SU-DHL-6 (cell line): ENCODE measurements at regions not wholly inside any gene's neighbourhood (a gene's known extent, or its start where the extent isn't known, plus 50 kb on each side); places are given as distances from the start of the nearest gene placed in this dataset.

Experiments used
- H2AFZ ChIP-seq: fragments of 200-600 bp; sonication (generic); 2 replicates; pipeline ENCODE4 v1.6.1; 2014; ENCODE audit warnings: low read depth, mild to moderate bottlenecking, moderate library complexity, mixed read lengths, antibody characterized with exemption, low read length; ENCODE audit not compliant: severe bottlenecking
- H3F3A ChIP-seq: fragments of 200-600 bp; shearing (Covaris generic); 2 replicates; pipeline ENCODE4 v1.6.0; 2016; ENCODE audit warnings: antibody characterized with exemption, mild to moderate bottlenecking; ENCODE audit not compliant: insufficient read depth
- H3K27ac ChIP-seq: fragments of 200-600 bp; sonication (generic); 2 replicates; pipeline ENCODE4 v1.5.1; 2016; ENCODE audit warnings: low read depth, mild to moderate bottlenecking, low read length, moderate library complexity, mixed read lengths
- H3K27me3 ChIP-seq: fragments of 200-600 bp; sonication (generic), shearing (Covaris generic); 2 replicates; pipeline ENCODE4 v1.6.0; 2014; ENCODE audit warnings: mild to moderate bottlenecking, low read length
- H3K36me3 ChIP-seq: fragments of 200-600 bp; sonication (generic); 2 replicates; pipeline ENCODE4 v1.6.1; 2014; ENCODE audit warnings: mild to moderate bottlenecking, low read length, mixed read lengths
- H3K4me2 ChIP-seq: fragments of 300-600, 200-600 bp; shearing (Covaris generic), sonication (generic); 2 replicates; pipeline ENCODE4 v1.6.0; 2014; ENCODE audit warnings: low read length, low read depth, mild to moderate bottlenecking; ENCODE audit not compliant: poor library complexity, severe bottlenecking
- H3K4me3 ChIP-seq: fragments of 200-600 bp; sonication (generic); 2 replicates; pipeline ENCODE4 v1.5.1; 2014; ENCODE audit warnings: antibody characterized with exemption, low read length, mild to moderate bottlenecking, mixed read lengths; ENCODE audit not compliant: insufficient read depth, poor library complexity, severe bottlenecking
- H3K79me2 ChIP-seq: fragments of 200-600 bp; sonication (generic); 2 replicates; pipeline ENCODE4 v1.6.1; 2014; ENCODE audit warnings: mild to moderate bottlenecking, low read length, moderate library complexity; ENCODE audit not compliant: insufficient read depth
- H3K9ac ChIP-seq: fragments of 200-600 bp; sonication (generic); 2 replicates; pipeline ENCODE4 v1.7.0; 2014; ENCODE audit warnings: mild to moderate bottlenecking, low read length
- H3K9me2 ChIP-seq: fragments of 200-600 bp; sonication (generic); replicated peaks from 2 replicates; pipeline ENCODE4 v1.6.1; 2014; ENCODE audit warnings: low read length; ENCODE audit not compliant: insufficient read depth
- H3K9me3 ChIP-seq: fragments of 200-600 bp; sonication (generic); 2 replicates; pipeline ENCODE4 v1.6.1; 2014; ENCODE audit warnings: low read length, mixed read lengths; ENCODE audit not compliant: insufficient read depth
- H4K20me1 ChIP-seq: fragments of 200-600 bp; sonication (generic); 2 replicates; pipeline ENCODE4 v1.6.1; 2014; ENCODE audit warnings: low read depth, mild to moderate bottlenecking, antibody characterized with exemption, low read length, moderate library complexity, mixed read lengths
- EZH2phosphoT487 ChIP-seq: fragments of 200-600 bp; sonication (generic), shearing (Covaris generic); conservative IDR thresholded peaks from 2 replicates; pipeline ENCODE4 v1.6.1; 2018; ENCODE audit warnings: mild to moderate bottlenecking, antibody characterized with exemption, low read length, moderate library complexity, mixed read lengths
- TF ChIP-seq, protein P1 (sequence below): fragments of 200-600 bp; sonication (generic); IDR thresholded peaks from one replicate; pipeline ENCODE4 v1.5.1; 2017; ENCODE audit warnings: antibody characterized with exemption, mild to moderate bottlenecking, low read length, moderate library complexity; ENCODE audit not compliant: insufficient read depth, poor library complexity, severe bottlenecking

- no peak overlapping the region for H3K4me2 ChIP-seq
- H3K27ac ChIP-seq, result no peak overlapping the region
- H4K20me1 ChIP-seq, result no peaks in the 10 kb centered on the region
- H3K4me3 ChIP-seq, result no peak overlapping the region
- H3K27me3 ChIP-seq, result no peaks in the 10 kb centered on the region
- no peak overlapping the region for H3K9ac ChIP-seq
- H3K79me2 ChIP-seq, result no peaks in the 10 kb centered on the region
- H3K9me2 ChIP-seq, result no peaks in the 10 kb centered on the region
- no peaks in the 10 kb centered on the region for H3K36me3 ChIP-seq
- no peaks in the 10 kb centered on the region for H3K9me3 ChIP-seq
- no peak overlapping the region for H2AFZ ChIP-seq
- no peaks in the 10 kb centered on the region for H3F3A ChIP-seq
- TF ChIP-seq, protein P1, sequence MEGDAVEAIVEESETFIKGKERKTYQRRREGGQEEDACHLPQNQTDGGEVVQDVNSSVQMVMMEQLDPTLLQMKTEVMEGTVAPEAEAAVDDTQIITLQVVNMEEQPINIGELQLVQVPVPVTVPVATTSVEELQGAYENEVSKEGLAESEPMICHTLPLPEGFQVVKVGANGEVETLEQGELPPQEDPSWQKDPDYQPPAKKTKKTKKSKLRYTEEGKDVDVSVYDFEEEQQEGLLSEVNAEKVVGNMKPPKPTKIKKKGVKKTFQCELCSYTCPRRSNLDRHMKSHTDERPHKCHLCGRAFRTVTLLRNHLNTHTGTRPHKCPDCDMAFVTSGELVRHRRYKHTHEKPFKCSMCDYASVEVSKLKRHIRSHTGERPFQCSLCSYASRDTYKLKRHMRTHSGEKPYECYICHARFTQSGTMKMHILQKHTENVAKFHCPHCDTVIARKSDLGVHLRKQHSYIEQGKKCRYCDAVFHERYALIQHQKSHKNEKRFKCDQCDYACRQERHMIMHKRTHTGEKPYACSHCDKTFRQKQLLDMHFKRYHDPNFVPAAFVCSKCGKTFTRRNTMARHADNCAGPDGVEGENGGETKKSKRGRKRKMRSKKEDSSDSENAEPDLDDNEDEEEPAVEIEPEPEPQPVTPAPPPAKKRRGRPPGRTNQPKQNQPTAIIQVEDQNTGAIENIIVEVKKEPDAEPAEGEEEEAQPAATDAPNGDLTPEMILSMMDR, result no peak
- no peak for TF ChIP-seq EZH2phosphoT487
These were observed 467.5 kb downstream of the VRK1 start for GRCh38 chr14:97264516-97265230.

DNA sequence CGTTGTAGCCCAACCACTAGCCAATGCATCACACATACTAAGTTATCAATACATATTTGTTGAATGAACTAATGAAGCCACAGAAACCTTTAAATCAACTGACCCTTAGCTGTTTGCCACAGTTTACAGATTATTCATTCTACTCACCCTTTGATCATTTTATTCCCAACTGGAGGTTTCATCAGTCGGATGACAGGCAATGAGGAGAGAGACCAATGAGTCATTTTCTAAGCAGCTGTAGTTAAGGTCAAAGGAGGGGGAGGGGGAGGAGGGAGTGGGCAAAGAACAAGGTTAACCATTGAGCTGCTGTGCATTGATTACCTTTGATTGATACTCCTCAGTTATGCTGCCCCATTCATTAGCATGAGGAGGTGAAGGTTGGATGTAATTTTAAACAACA lies 469.5 kb downstream of the VRK1 start:
- no peak overlapping the region for H3K4me3 ChIP-seq
- H3K9me2 ChIP-seq, result no peaks in the 10 kb centered on the region
- no peak overlapping the region for H3K9ac ChIP-seq
- TF ChIP-seq, protein P1, result no peak
- TF ChIP-seq EZH2phosphoT487, result no peak
- H3K27me3 ChIP-seq, result no peaks in the 10 kb centered on the region
- no peaks in the 10 kb centered on the region for H4K20me1 ChIP-seq
- H3K36me3 ChIP-seq, result no peaks in the 10 kb centered on the region
- no peak overlapping the region for H2AFZ ChIP-seq
- no peaks in the 10 kb centered on the region for H3K79me2 ChIP-seq
- no peak overlapping the region for H3K4me2 ChIP-seq
- no peaks in the 10 kb centered on the region for H3K9me3 ChIP-seq
- H3K27ac ChIP-seq, result no peak overlapping the region
- H3F3A ChIP-seq, result no peaks in the 10 kb centered on the region

- Histone ChIP-seq H3K9me2 (no peaks in the 10 kb centered on the region), H2AFZ (no peak overlapping the region), H3K79me2 (no peaks in the 10 kb centered on the region), H3K4me2 (no peak overlapping the region), H3K27ac (no peak overlapping the region), H3K36me3 (no peaks in the 10 kb centered on the region), H3F3A (no peaks in the 10 kb centered on the region), H3K4me3 (no peak overlapping the region), H3K9ac (no peak overlapping the region), H4K20me1 (no peaks in the 10 kb centered on the region), H3K27me3 (no peaks in the 10 kb centered on the region), H3K9me3 (no peaks in the 10 kb centered on the region)
- no peak for TF ChIP-seq EZH2phosphoT487
- TF ChIP-seq, protein P1, result no peak
These were observed 470.3 kb downstream of the VRK1 start for GRCh38 chr14:97267509-97267908.
